Mesothelial cell of epicardium (in vitro differentiated cells): ENCODE measurements at regions not wholly inside any gene's neighbourhood (a gene's known extent, or its start where the extent isn't known, plus 50 kb on each side); places are given as distances from the start of the nearest gene placed in this dataset.

Source experiments
- DNase-seq, 2 experiments: peaks; one replicate each; pipeline ENCODE4 v3.0.0; 2021; ENCODE audit warnings: low spot score in 2 of 2; ENCODE audit not compliant: unreplicated experiment in 2 of 2
- H3K27ac Mint-ChIP-seq: 2 replicates; pipeline ENCODE4 v1.8.0; 2021; ENCODE audit warnings: mixed read lengths
- H3K27me3 Mint-ChIP-seq: 2 replicates; pipeline ENCODE4 v1.8.0; 2021; ENCODE audit warnings: low read depth, mixed read lengths
- H3K36me3 Mint-ChIP-seq: 2 replicates; pipeline ENCODE4 v1.8.0; 2021; ENCODE audit warnings: mixed read lengths
- H3K4me1 Mint-ChIP-seq: 2 replicates; pipeline ENCODE4 v1.8.0; 2021; ENCODE audit warnings: mixed read lengths
- H3K4me3 Mint-ChIP-seq: 2 replicates; pipeline ENCODE4 v1.8.0; 2021; ENCODE audit warnings: mild to moderate bottlenecking, moderate library complexity, mixed read lengths
- H3K9me3 Mint-ChIP-seq: 2 replicates; pipeline ENCODE4 v1.8.0; 2021; ENCODE audit warnings: mixed read lengths
- CTCF ChIP-seq: fragments of 200-600 bp; sonication (generic); IDR thresholded peaks from one replicate; pipeline ENCODE4 v1.5.0; 2021; ENCODE audit warnings: antibody characterized with exemption; ENCODE audit not compliant: unreplicated experiment

DNA sequence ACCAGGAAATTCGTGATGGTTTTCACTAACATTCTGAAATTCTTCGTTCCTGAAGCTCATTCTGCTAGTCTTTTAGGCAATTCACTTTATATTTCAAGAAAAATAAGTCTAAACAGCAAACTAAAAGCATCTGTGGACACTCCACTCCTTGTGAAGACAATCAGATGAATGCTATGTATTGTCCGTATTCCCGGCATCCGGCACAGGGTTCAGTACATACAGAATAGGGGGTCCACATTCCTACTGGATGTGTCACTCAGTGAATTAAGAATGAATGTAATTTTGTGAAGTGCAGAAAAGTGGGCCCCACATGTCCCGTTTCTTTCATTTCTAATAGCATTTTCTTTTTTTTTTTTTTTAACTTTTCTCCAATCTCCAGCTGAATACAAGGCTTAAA, 241.3 kb downstream of the GRIN2B start:
- H3K4me3 Mint-ChIP-seq, result no peak overlapping the region
- no peaks in the 10 kb centered on the region for H3K9me3 Mint-ChIP-seq
- H3K36me3 Mint-ChIP-seq, result no peaks in the 10 kb centered on the region
- H3K4me1 Mint-ChIP-seq, result peaks cover 2% of the 10 kb centered on the region
- DNase-seq, result no peak
- H3K27ac Mint-ChIP-seq, result no peak overlapping the region
- H3K27me3 Mint-ChIP-seq, result peaks cover 40% of the 10 kb centered on the region
- no peak for TF ChIP-seq CTCF

GRCh38 chr12:13735734-13736133, 245.7 kb downstream of the GRIN2B start:
- H3K4me1 Mint-ChIP-seq, result peaks cover 2% of the 10 kb centered on the region
- H3K27me3 Mint-ChIP-seq, result peaks cover 44% of the 10 kb centered on the region

GRCh38 chr12:13734584-13735152, 246.7 kb downstream of the GRIN2B start:
- H3K36me3 Mint-ChIP-seq, result no peaks in the 10 kb centered on the region
- peaks cover under 1% of the 10 kb centered on the region for H3K4me1 Mint-ChIP-seq
- no peaks in the 10 kb centered on the region for H3K9me3 Mint-ChIP-seq
- H3K4me3 Mint-ChIP-seq, result no peak overlapping the region
- H3K27ac Mint-ChIP-seq, result no peak overlapping the region
- no peak for DNase-seq
- H3K27me3 Mint-ChIP-seq, result peaks cover 47% of the 10 kb centered on the region
- no peak for TF ChIP-seq CTCF

More at GRCh38 chr12:13735734-13736133, 245.7 kb downstream of the GRIN2B start:
- no peak overlapping the region for H3K4me3 Mint-ChIP-seq
- no peaks in the 10 kb centered on the region for H3K36me3 Mint-ChIP-seq
- no peak overlapping the region for H3K27ac Mint-ChIP-seq
- no peaks in the 10 kb centered on the region for H3K9me3 Mint-ChIP-seq
- no peak for TF ChIP-seq CTCF
- DNase-seq, result no peak

GRCh38 chr12:13727707-13728195, 253.7 kb downstream of the GRIN2B start:
- H3K27me3 Mint-ChIP-seq, result peaks cover 55% of the 10 kb centered on the region
- DNase-seq, result no peak
- no peak for TF ChIP-seq CTCF
- no peaks in the 10 kb centered on the region for H3K36me3 Mint-ChIP-seq
- H3K9me3 Mint-ChIP-seq, result no peaks in the 10 kb centered on the region
- no peak overlapping the region for H3K4me3 Mint-ChIP-seq
- H3K4me1 Mint-ChIP-seq, result peaks cover 1% of the 10 kb centered on the region
- H3K27ac Mint-ChIP-seq, result no peak overlapping the region

- no peak overlapping the region for H3K27ac Mint-ChIP-seq
- no peaks in the 10 kb centered on the region for H3K36me3 Mint-ChIP-seq
- H3K4me1 Mint-ChIP-seq, result peaks cover 1% of the 10 kb centered on the region
- no peak overlapping the region for H3K4me3 Mint-ChIP-seq
- no peaks in the 10 kb centered on the region for H3K9me3 Mint-ChIP-seq
- H3K27me3 Mint-ChIP-seq, result peaks cover 69% of the 10 kb centered on the region
- DNase-seq, result no peak
- TF ChIP-seq CTCF, result no peak
Measured at GRCh38 chr12:13725049-13725448, 256.4 kb downstream of the GRIN2B start.

GRCh38 chr12:13724136-13724535, 257.3 kb downstream of the GRIN2B start:
- no peak for DNase-seq
- H3K27ac Mint-ChIP-seq, result no peak overlapping the region
- no peak for TF ChIP-seq CTCF
- peaks cover 1% of the 10 kb centered on the region for H3K4me1 Mint-ChIP-seq
- no peak overlapping the region for H3K4me3 Mint-ChIP-seq
- no peaks in the 10 kb centered on the region for H3K36me3 Mint-ChIP-seq
- H3K9me3 Mint-ChIP-seq, result no peaks in the 10 kb centered on the region
- peaks cover 67% of the 10 kb centered on the region for H3K27me3 Mint-ChIP-seq
